ENCODE measurements at regions not wholly inside any gene's neighbourhood (a gene's known extent, or its start where the extent isn't known, plus 50 kb on each side); places are given as distances from the start of the nearest gene placed in this dataset.

- no peak for TF ChIP-seq POLR2A (IDR thresholded peaks at IDR 0.05)
- TF ChIP-seq CTCF (IDR thresholded peaks at IDR 0.05), result no peak
Measured at GRCh38 chr4:103928370-103928769, 208.6 kb upstream of the TACR3 start.
